Mesenchymal stem cell (in vitro differentiated cells and primary cell): ENCODE measurements at regions not wholly inside any gene's neighbourhood (a gene's known extent, or its start where the extent isn't known, plus 50 kb on each side); places are given as distances from the start of the nearest gene placed in this dataset.

ENCODE experiments used
- DNase-seq: peaks from one replicate; pipeline ENCODE4 v3.0.0-alpha.2; 2013
- H2AFZ ChIP-seq: one replicate; pipeline ENCODE4 v1.6.1; 2013; ENCODE audit warnings: low read depth, mild to moderate bottlenecking, control low read depth, inconsistent platforms, low read length, moderate library complexity
- H2AK5ac ChIP-seq: 2 replicates; pipeline ENCODE4 v1.6.1; 2013; ENCODE audit warnings: low read length, moderate library complexity, mild to moderate bottlenecking, inconsistent platforms; ENCODE audit not compliant: severe bottlenecking
- H2BK120ac ChIP-seq: one replicate; pipeline ENCODE4 v1.6.1; 2013; ENCODE audit warnings: low read depth, mild to moderate bottlenecking, inconsistent platforms, low read length, moderate library complexity
- H2BK12ac ChIP-seq, 2 experiments: one replicate each; pipeline ENCODE4 v1.6.1; 2013; ENCODE audit warnings: inconsistent platforms in 2 of 2, low read length in 2 of 2, mild to moderate bottlenecking in 2 of 2, moderate library complexity in 2 of 2, control low read depth in 1 of 2
- H2BK15ac ChIP-seq: one replicate; pipeline ENCODE4 v1.6.1; 2013; ENCODE audit warnings: mild to moderate bottlenecking, low read depth, inconsistent platforms; ENCODE audit not compliant: poor library complexity, severe bottlenecking
- H2BK5ac ChIP-seq: 2 replicates; pipeline ENCODE4 v1.6.1; 2013; ENCODE audit warnings: low read depth, mild to moderate bottlenecking, low read length, control low read depth, inconsistent platforms; ENCODE audit not compliant: poor library complexity, severe bottlenecking
- H3K14ac ChIP-seq, 2 experiments: one replicate each; pipeline ENCODE4 v1.6.1; 2013; ENCODE audit warnings: inconsistent platforms in 2 of 2, low read length in 2 of 2, control low read depth in 1 of 2, mild to moderate bottlenecking in 1 of 2, moderate library complexity in 1 of 2
- H3K18ac ChIP-seq, 2 experiments: one replicate each; pipeline ENCODE4 v1.6.1; 2013; ENCODE audit warnings: inconsistent platforms in 2 of 2, low read length in 2 of 2, control low read depth in 1 of 2, low read depth in 1 of 2, mild to moderate bottlenecking in 1 of 2
- H3K23ac ChIP-seq, 2 experiments: one replicate each; pipeline ENCODE4 v1.6.1; 2013; ENCODE audit warnings: inconsistent platforms in 2 of 2, low read length in 2 of 2, mild to moderate bottlenecking in 2 of 2, moderate library complexity in 2 of 2, control low read depth in 1 of 2
- H3K27ac ChIP-seq: 2 replicates; pipeline ENCODE4 v1.5.1; 2013; ENCODE audit warnings: mild to moderate bottlenecking, moderate library complexity, low read length, control low read depth, inconsistent platforms; ENCODE audit not compliant: poor library complexity, severe bottlenecking
- H3K27me3 ChIP-seq, 2 experiments: 2 replicates each; pipeline versions ENCODE4 v1.6.1 to v1.7.0; 2013; ENCODE audit warnings: low read length in 2 of 2, mild to moderate bottlenecking in 2 of 2, moderate library complexity in 2 of 2, control low read depth in 1 of 2, inconsistent platforms in 1 of 2; ENCODE audit not compliant: control insufficient read depth in 1 of 2, insufficient read depth in 1 of 2
- H3K36me3 ChIP-seq, 2 experiments: 2 replicates each; pipeline versions ENCODE4 v1.6.1 to v1.7.0; 2013; ENCODE audit warnings: low read length in 2 of 2, control low read depth in 1 of 2, inconsistent platforms in 1 of 2, low read depth in 1 of 2, mild to moderate bottlenecking in 1 of 2; ENCODE audit not compliant: insufficient read depth in 2 of 2, control insufficient read depth in 1 of 2
- H3K4ac ChIP-seq, 2 experiments: one replicate each; pipeline ENCODE4 v1.6.1; 2013; ENCODE audit warnings: inconsistent platforms in 2 of 2, low read length in 2 of 2, mild to moderate bottlenecking in 2 of 2, moderate library complexity in 2 of 2, control low read depth in 1 of 2, low read depth in 1 of 2
- H3K4me1 ChIP-seq: 2 replicates; pipeline ENCODE4 v1.6.1; 2013; ENCODE audit warnings: low read depth, low read length, control low read depth; ENCODE audit not compliant: control insufficient read depth, insufficient read depth
- H3K4me2 ChIP-seq: 2 replicates; pipeline ENCODE4 v1.6.1; 2013; ENCODE audit warnings: low read length, mild to moderate bottlenecking, inconsistent platforms; ENCODE audit not compliant: poor library complexity, severe bottlenecking
- H3K4me3 ChIP-seq, 2 experiments: 2 replicates each; pipeline versions ENCODE4 v1.5.1 to v1.7.0; 2013; ENCODE audit warnings: low read length in 2 of 2, mild to moderate bottlenecking in 2 of 2, control low read depth in 1 of 2, low read depth in 1 of 2; ENCODE audit not compliant: insufficient read depth in 1 of 2
- H3K79me1 ChIP-seq: replicated peaks from 2 replicates; pipeline ENCODE4 v1.6.1; 2013; ENCODE audit warnings: mild to moderate bottlenecking, control low read depth, low read length, inconsistent platforms; ENCODE audit not compliant: poor library complexity, severe bottlenecking
- H3K9ac ChIP-seq: 2 replicates; pipeline ENCODE4 v1.7.0; 2013; ENCODE audit warnings: mild to moderate bottlenecking, low read length, moderate library complexity
- H3K9me3 ChIP-seq: 2 replicates; pipeline ENCODE4 v1.7.0; 2013; ENCODE audit warnings: mild to moderate bottlenecking, low read length; ENCODE audit not compliant: control insufficient read depth
- H4K8ac ChIP-seq: one replicate; pipeline ENCODE4 v1.6.1; 2013; ENCODE audit warnings: inconsistent platforms, mild to moderate bottlenecking, low read length, moderate library complexity
- H4K91ac ChIP-seq: one replicate; pipeline ENCODE4 v1.6.1; 2013; ENCODE audit warnings: mild to moderate bottlenecking, low read length, inconsistent platforms
- WGBS: methylation state at CpG from one replicate; pipeline ENCODE4 v1.1.7; 2013; ENCODE audit warnings: mixed read lengths; 5-methylcytosine and 5-hydroxymethylcytosine counted together

DNA sequence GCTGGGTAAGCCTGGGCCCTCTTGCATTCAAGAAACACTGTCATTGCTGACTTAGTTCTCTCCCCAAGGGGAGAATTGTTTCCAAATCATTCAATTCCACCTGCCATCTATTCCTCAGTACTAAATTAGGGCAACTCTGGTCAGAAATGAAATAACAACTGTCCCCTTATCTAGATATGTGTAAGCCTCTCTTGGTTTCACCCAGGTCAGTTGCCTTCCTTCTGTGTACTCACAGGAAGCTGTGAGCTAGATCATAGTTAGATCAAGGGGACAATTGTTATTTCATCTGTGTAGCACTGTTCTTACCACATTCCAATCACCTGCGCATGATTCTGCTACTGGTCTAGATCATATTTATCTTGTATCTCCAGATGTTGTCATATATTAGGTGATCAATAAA lies 483.0 kb upstream of the SORCS1 start:
- no peak for DNase-seq

DNA sequence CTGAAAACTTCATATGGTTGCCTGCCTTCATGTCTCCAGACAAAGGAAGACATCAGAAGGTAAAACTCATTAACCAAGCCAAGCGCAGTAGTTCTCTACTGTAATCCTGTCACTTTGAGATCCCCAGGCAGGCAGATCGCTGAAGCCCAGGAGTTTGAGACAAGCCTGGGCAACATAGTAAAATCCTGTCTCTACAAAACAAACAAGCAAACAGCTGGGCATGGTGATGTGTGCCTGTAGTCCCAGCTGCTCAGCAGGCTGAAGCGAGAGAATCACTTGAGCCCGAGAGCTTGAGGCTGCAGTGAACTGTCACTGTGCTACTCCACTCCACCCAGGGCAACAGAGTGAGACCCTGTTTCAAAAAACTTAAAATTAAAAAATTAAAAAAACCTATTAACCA lies 467.4 kb upstream of the SORCS1 start:
- no peak overlapping the region for H3K23ac ChIP-seq
- H3K9me3 ChIP-seq = no peaks in the 10 kb centered on the region
- 86% methylated on average over 4 of the region's 4 CpGs for WGBS
- DNase-seq = no peak
- no peak overlapping the region for H3K4ac ChIP-seq
- H4K8ac ChIP-seq = no peak overlapping the region
- no peak overlapping the region for H3K9ac ChIP-seq
- H3K27ac ChIP-seq = no peak overlapping the region
- no peak overlapping the region for H2AK5ac ChIP-seq
- H2BK5ac ChIP-seq = no peak overlapping the region
- no peak overlapping the region for H2BK12ac ChIP-seq
- H3K27me3 ChIP-seq = no peaks in the 10 kb centered on the region
- H2BK120ac ChIP-seq = no peak overlapping the region
- H3K4me2 ChIP-seq = no peak overlapping the region
- H3K4me3 ChIP-seq = no peak overlapping the region
- H3K18ac ChIP-seq = no peak overlapping the region
- H2AFZ ChIP-seq = no peak overlapping the region
- no peaks in the 10 kb centered on the region for H3K36me3 ChIP-seq
- H3K4me1 ChIP-seq = no peaks in the 10 kb centered on the region
- H2BK15ac ChIP-seq = no peak overlapping the region
- H3K14ac ChIP-seq = no peak overlapping the region
- H3K79me1 ChIP-seq = no peaks in the 10 kb centered on the region
- no peak overlapping the region for H4K91ac ChIP-seq

More for the DNA sequence above, 483.0 kb upstream of the SORCS1 start:
- Histone ChIP-seq H2AFZ (no peak overlapping the region), H3K36me3 (no peaks in the 10 kb centered on the region), H3K14ac (no peak overlapping the region), H3K18ac (no peak overlapping the region), H4K8ac (no peak overlapping the region), H2BK12ac (no peak overlapping the region), H3K27me3 (no peaks in the 10 kb centered on the region), H2BK120ac (no peak overlapping the region), H3K79me1 (no peaks in the 10 kb centered on the region), H3K4me3 (no peak overlapping the region), H3K9me3 (no peaks in the 10 kb centered on the region), H3K27ac (no peak overlapping the region), H4K91ac (no peak overlapping the region), H3K4ac (no peak overlapping the region), H2BK5ac (no peak overlapping the region), H3K4me2 (no peak overlapping the region), H2BK15ac (no peak overlapping the region), H2AK5ac (no peak overlapping the region), H3K9ac (no peak overlapping the region), H3K23ac (no peak overlapping the region), H3K4me1 (no peaks in the 10 kb centered on the region)
- no CpG with 5 or more reads among the region's 1 CpG for WGBS

DNA sequence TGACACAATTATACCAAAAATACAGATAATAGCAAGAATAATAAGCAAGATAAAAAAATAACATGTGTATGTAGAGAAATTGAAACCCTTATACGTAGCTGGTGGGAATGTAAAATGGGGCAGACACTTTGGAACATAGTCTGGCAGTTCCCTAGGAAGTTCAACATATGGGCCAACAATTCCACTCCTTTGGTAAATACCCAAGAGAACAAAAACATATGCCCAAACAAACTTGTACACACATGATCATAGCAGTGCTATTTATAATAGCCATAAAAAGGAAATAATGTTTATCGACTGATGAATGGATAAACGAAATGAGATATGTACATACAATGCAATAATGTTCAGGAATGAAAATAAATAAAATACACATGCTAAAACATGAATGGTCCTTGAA lies 462.4 kb upstream of the SORCS1 start:
- Histone ChIP-seq H3K14ac (no peak overlapping the region), H2BK120ac (no peak overlapping the region), H3K27ac (no peak overlapping the region), H2AK5ac (no peak overlapping the region), H4K8ac (no peak overlapping the region), H3K36me3 (no peaks in the 10 kb centered on the region), H3K23ac (no peak overlapping the region), H3K4me1 (no peaks in the 10 kb centered on the region), H2BK5ac (no peak overlapping the region), H2BK12ac (no peak overlapping the region), H3K4me3 (no peak overlapping the region), H3K9me3 (no peaks in the 10 kb centered on the region), H2BK15ac (no peak overlapping the region), H3K4me2 (no peak overlapping the region), H4K91ac (no peak overlapping the region), H3K79me1 (no peaks in the 10 kb centered on the region), H2AFZ (no peak overlapping the region), H3K4ac (no peak overlapping the region), H3K9ac (no peak overlapping the region), H3K18ac (no peak overlapping the region), H3K27me3 (no peaks in the 10 kb centered on the region)
- DNase-seq = no peak
- WGBS = 71% methylated on average over 1 of the region's 3 CpGs

DNA sequence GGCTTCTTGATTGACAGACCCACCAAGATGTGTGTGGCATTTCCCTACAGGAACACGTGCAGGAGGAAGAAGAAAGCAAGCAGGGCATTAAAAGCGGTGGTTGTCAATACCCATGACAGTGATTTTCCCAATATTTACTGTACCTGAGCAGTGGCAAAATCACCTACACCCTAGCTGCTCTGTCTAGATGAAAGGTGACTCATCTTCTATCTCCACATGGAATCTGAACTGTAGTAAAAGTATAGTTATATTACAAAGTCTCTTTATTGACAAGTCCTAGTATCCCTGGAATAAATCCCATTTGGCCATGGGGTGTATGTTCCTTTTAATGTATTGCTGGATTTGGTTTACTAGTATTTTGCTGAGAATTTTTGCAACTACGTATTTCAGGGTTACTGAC lies 458.8 kb upstream of the SORCS1 start:
- Histone ChIP-seq H3K9me3 (no peaks in the 10 kb centered on the region), H3K9ac (no peak overlapping the region), H3K14ac (no peak overlapping the region), H3K4ac (no peak overlapping the region), H3K27me3 (no peaks in the 10 kb centered on the region), H2AK5ac (no peak overlapping the region), H3K18ac (no peak overlapping the region), H3K27ac (no peak overlapping the region), H4K8ac (no peak overlapping the region), H3K4me3 (no peak overlapping the region), H2BK15ac (no peak overlapping the region), H3K4me1 (no peaks in the 10 kb centered on the region), H2BK12ac (no peak overlapping the region), H2BK120ac (no peak overlapping the region), H3K23ac (no peak overlapping the region), H2AFZ (no peak overlapping the region), H3K4me2 (no peak overlapping the region), H4K91ac (no peak overlapping the region), H3K79me1 (no peaks in the 10 kb centered on the region), H3K36me3 (no peaks in the 10 kb centered on the region), H2BK5ac (no peak overlapping the region)
- 54% methylated on average over 2 of the region's 3 CpGs for WGBS
- DNase-seq = no peak
